Lower leg skin (tissue), 4 donors: ENCODE measurements at regions not wholly inside any gene's neighbourhood (a gene's known extent, or its start where the extent isn't known, plus 50 kb on each side); places are given as distances from the start of the nearest gene placed in this dataset.

Source experiments
- DNase-seq, 2 donors: peaks; one replicate each; pipeline ENCODE4 v3.0.0-alpha.2; 2019; ENCODE audit warnings: low spot score in 2 of 2
- H3K4me3 ChIP-seq: fragments of 200-600 bp; sonication (generic); 2 replicates; pipeline ENCODE4 v1.5.1; 2017; ENCODE audit warnings: mild to moderate bottlenecking, low read depth; ENCODE audit not compliant: poor library complexity, severe bottlenecking
- CTCF ChIP-seq, 3 donors: fragments of 450-650 bp; IDR thresholded peaks; one replicate each; pipeline ENCODE4 v1.5.1; 2016; ENCODE audit warnings: antibody characterized with exemption in 3 of 3, mild to moderate bottlenecking in 3 of 3, moderate library complexity in 2 of 3
- POLR2A ChIP-seq, 2 donors: fragments of 450-650 bp; IDR thresholded peaks; one replicate each; pipeline ENCODE4 v1.6.1; 2016 to 2017; ENCODE audit warnings: antibody characterized with exemption in 2 of 2, mild to moderate bottlenecking in 1 of 2, moderate library complexity in 1 of 2
- WGBS, 2 donors: methylation state at CpG; one replicate each; pipeline ENCODE4 v1.1.5; 2018; 5-methylcytosine and 5-hydroxymethylcytosine counted together
- intact Hi-C: fragments of 100-400 bp; cut with DNase I; formaldehyde crosslinking; loops from one replicate; pipeline ENCODE4 v1.15.0; 2023; ENCODE audit warnings: low total_unique reads

DNA sequence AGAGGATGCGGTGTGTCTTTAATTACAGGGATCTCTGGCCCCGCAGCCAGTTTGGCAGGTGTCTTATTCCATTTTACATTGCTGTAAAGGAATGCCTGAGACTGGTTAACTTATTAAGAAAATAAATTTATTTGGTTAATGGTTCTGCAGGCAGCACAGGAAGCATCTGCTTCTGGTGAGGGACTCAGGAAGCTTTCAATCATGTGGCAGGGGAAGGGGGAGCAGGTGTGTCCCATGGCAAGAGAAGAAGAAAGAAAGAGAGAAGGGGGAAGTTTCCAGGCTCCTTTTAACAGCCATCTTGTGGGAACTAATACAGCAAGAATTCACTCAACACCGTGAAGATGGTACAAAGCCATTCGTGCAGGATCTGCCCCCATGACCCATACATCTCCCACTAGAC, 128.0 kb upstream of the CRBN start:
- no peak overlapping the region for H3K4me3 ChIP-seq
- TF ChIP-seq CTCF (IDR thresholded peaks at IDR 0.05): no peak
- TF ChIP-seq POLR2A (IDR thresholded peaks at IDR 0.05): no peak
- no peak for DNase-seq
- 51 to 73% methylated on average over 4 of the region's 4 CpGs for WGBS, 2 donors
- intact Hi-C loops: no loop called here

DNA sequence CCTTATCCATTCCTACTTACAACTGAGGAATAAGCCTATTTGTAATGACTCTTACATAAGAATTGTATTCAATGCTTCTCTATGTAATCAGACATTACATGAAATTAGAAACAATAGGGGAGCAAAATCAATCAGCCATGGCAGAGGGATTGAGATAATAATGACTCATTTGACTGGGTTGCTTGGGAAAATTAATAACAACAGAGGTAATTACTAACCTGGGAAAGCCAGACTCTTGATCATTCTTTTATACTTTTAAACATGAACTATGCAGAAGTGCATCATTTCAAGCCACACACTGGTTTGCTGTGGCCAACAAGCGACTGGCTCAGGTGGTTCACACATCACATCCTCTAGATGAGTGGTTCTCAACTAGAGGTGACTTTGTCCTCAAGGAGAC, 126.3 kb upstream of the CRBN start:
- no peak overlapping the region for H3K4me3 ChIP-seq
- intact Hi-C loops: no loop called here
- TF ChIP-seq POLR2A (IDR thresholded peaks at IDR 0.05) (no peak), CTCF (IDR thresholded peaks at IDR 0.05) (no peak)
- DNase-seq: no peak
- WGBS, 2 donors: 76 to 93% methylated on average over 1 of the region's 1 CpG

- 40 to 43% methylated on average over 5 of the region's 5 CpGs for WGBS, 2 donors
- DNase-seq: no peak
- H3K4me3 ChIP-seq: no peak overlapping the region
- intact Hi-C loops: no loop called here
- TF ChIP-seq CTCF (IDR thresholded peaks at IDR 0.05) (no peak), POLR2A (IDR thresholded peaks at IDR 0.05) (no peak)
Observed at GRCh38 chr3:3305084-3305483, 125.6 kb upstream of the CRBN start.

DNA sequence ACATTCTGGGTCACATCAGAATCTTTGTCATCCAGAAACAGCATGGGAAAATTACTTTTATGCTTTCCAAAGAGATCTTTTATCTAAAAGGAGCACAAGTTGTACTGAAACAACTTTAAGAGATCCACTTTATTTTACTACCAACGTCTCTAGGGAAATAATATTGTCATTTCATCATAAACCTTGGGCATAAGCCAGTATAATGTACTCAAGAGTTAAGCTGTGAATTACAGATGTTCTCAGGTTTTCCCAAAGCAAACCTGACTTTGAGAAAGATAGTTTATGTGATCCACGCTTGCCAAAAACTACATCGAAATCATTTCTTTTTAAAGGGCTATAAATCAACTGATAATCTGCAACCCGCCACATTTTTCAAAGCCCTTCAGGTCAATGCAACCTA, 124.1 kb upstream of the CRBN start:
- intact Hi-C loops: no loop called here
- H3K4me3 ChIP-seq: no peak overlapping the region
- no peak for DNase-seq
- TF ChIP-seq POLR2A (IDR thresholded peaks at IDR 0.05): no peak
- TF ChIP-seq CTCF (IDR thresholded peaks at IDR 0.05): no peak
- 36 to 53% methylated on average over 4 of the region's 4 CpGs for WGBS, 2 donors

GRCh38 chr3:3302964-3303363, 123.5 kb upstream of the CRBN start:
- WGBS, 2 donors: 29 to 47% methylated on average over 3 of the region's 3 CpGs

More at GRCh38 chr3:3302964-3303363, 123.5 kb upstream of the CRBN start:
- intact Hi-C loops: no loop called here
- H3K4me3 ChIP-seq: no peak overlapping the region
- no peak for DNase-seq
- TF ChIP-seq POLR2A (IDR thresholded peaks at IDR 0.05) (no peak), CTCF (IDR thresholded peaks at IDR 0.05) (no peak)
